A549 (cell line): ENCODE measurements at regions not wholly inside any gene's neighbourhood (a gene's known extent, or its start where the extent isn't known, plus 50 kb on each side); places are given as distances from the start of the nearest gene placed in this dataset.

Experiments
- ATAC-seq, 2 experiments: fragments of 200-7000 bp in 1 of 2; fragments of >200 bp in 1 of 2; cut with Nextera tagmentation in 1 of 2; cut with Tn5 transposase in 1 of 2; 3 replicates each; pipeline versions ENCODE4 v1.8.0 to v1.9.1; 2018 to 2020; ENCODE audit warnings: mild to moderate bottlenecking in 1 of 2, moderate library complexity in 1 of 2
- CTCF ChIA-PET: fragments of 300-600 bp; sonication (Branson Sonifier 250); formaldehyde crosslinking; extraction: SDS; loops from one replicate; lab custom pipeline; 2021; ENCODE audit warnings: antibody characterized with exemption, inconsistent platforms; lab: Yijun Ruan, JAX
- POLR2A ChIA-PET: fragments of 350-600 bp; formaldehyde crosslinking; extraction: SDS; loops from one replicate; lab custom pipeline; 2021; ENCODE audit warnings: antibody characterized with exemption, inconsistent platforms; lab: Yijun Ruan, JAX
- DNase-seq, 2 experiments: peaks; one replicate each; pipeline versions ENCODE4 v3.0.0 to v3.0.0-alpha.2; 2011 to 2016; ENCODE audit warnings: low read depth in 1 of 2, low spot score in 1 of 2
- FAIRE-seq: peaks from 2 replicates; lab custom pipeline; 2011; peaks lifted over from hg19 to GRCh38; lab: Jason Lieb, UNC
- H3K27ac ChIP-seq, 2 experiments: fragments of >200 bp; sonication (Bioruptor Twin); formaldehyde crosslinking; 3 replicates each; pipeline ENCODE4 v1.5.1; 2016 to 2017
- H3K4me1 ChIP-seq: fragments of >200 bp; sonication (Bioruptor Twin); formaldehyde crosslinking; 3 replicates; pipeline ENCODE4 v1.6.1; 2016
- H3K4me2 ChIP-seq: fragments of >200 bp; sonication (Bioruptor Twin); formaldehyde crosslinking; 3 replicates; pipeline ENCODE4 v1.6.1; 2016
- H3K4me3 ChIP-seq: fragments of >200 bp; sonication (Bioruptor Twin); formaldehyde crosslinking; 3 replicates; pipeline ENCODE4 v1.5.1; 2016
- H3K9me3 ChIP-seq: fragments of >200 bp; sonication (Bioruptor Twin); formaldehyde crosslinking; 3 replicates; pipeline ENCODE4 v1.6.1; 2016
- BCL3 ChIP-seq: fragments of >200 bp; sonication (Bioruptor Twin); formaldehyde crosslinking; IDR thresholded peaks from 3 replicates; pipeline ENCODE4 v1.6.1; 2016
- CHD4 ChIP-seq: fragments of 200-600 bp; sonication (generic); IDR thresholded peaks from 2 replicates; pipeline ENCODE4 v1.6.1; 2016; ENCODE audit warnings: antibody characterized with exemption, mild to moderate bottlenecking, borderline replicate concordance
- CTCF ChIP-seq: fragments of >200 bp; sonication (Bioruptor Twin); formaldehyde crosslinking; IDR thresholded peaks from 3 replicates; pipeline ENCODE4 v1.5.1; 2016
- ELK1 ChIP-seq: fragments of 150-350 bp; IDR thresholded peaks from 2 replicates; pipeline ENCODE4 v1.6.1; 2014; ENCODE audit warnings: low read depth, mild to moderate bottlenecking, low read length
- EP300 ChIP-seq, 2 experiments: fragments of >200 bp; sonication (Bioruptor Twin); formaldehyde crosslinking; IDR thresholded peaks; 2 replicates in 1 of 2; 3 replicates in 1 of 2; pipeline ENCODE4 v1.6.1; 2016 to 2017
- HES2 ChIP-seq: fragments of >200 bp; sonication (Bioruptor Twin); formaldehyde crosslinking; IDR thresholded peaks from 2 replicates; pipeline ENCODE4 v1.6.1; 2016
- HMGXB4 ChIP-seq: fragments of 250-450 bp; sonication (Bioruptor Pico); IDR thresholded peaks from 2 replicates; pipeline ENCODE4 v1.5.0; 2021; ENCODE audit warnings: mild to moderate bottlenecking, moderate library complexity, borderline replicate concordance
- HOXB13 ChIP-seq: fragments of 250-450 bp; sonication (Bioruptor Pico); IDR thresholded peaks from 2 replicates; pipeline ENCODE4 v1.5.0; 2020; ENCODE audit warnings: low read depth, mild to moderate bottlenecking, moderate library complexity
- HOXB5 ChIP-seq: fragments of 250-450 bp; sonication (Bioruptor Pico); IDR thresholded peaks from 2 replicates; pipeline ENCODE4 v1.5.0; 2020; ENCODE audit warnings: mild to moderate bottlenecking, moderate library complexity
- JUN ChIP-seq, 2 experiments: fragments of >200 bp; sonication (Bioruptor Twin); formaldehyde crosslinking; IDR thresholded peaks; 2 replicates in 1 of 2; 3 replicates in 1 of 2; pipeline ENCODE4 v1.6.1; 2016 to 2017
- JUNB ChIP-seq: fragments of >200 bp; sonication (Bioruptor Twin); formaldehyde crosslinking; IDR thresholded peaks from 2 replicates; pipeline ENCODE4 v1.6.1; 2016
- KDM1A ChIP-seq: fragments of 200-600 bp; sonication (generic); IDR thresholded peaks from 2 replicates; pipeline ENCODE4 v1.6.1; 2016; ENCODE audit warnings: low read depth, mild to moderate bottlenecking
- MAX ChIP-seq: IDR thresholded peaks from 2 replicates; pipeline ENCODE4 v1.6.1; 2012
- MYC ChIP-seq: IDR thresholded peaks from 2 replicates; pipeline ENCODE4 v1.6.1; 2012; ENCODE audit warnings: mild to moderate bottlenecking, inconsistent platforms, low read length, improper control_type of control experiment, borderline replicate concordance
- NPAS2 ChIP-seq: fragments of 250-450 bp; sonication (Bioruptor Pico); IDR thresholded peaks from 2 replicates; pipeline ENCODE4 v1.8.0; 2022; ENCODE audit warnings: mild to moderate bottlenecking, moderate library complexity, borderline replicate concordance
- NR3C1 ChIP-seq: fragments of >200 bp; sonication (Bioruptor Twin); formaldehyde crosslinking; IDR thresholded peaks from 3 replicates; pipeline ENCODE4 v1.6.1; 2017
- PBX3 ChIP-seq: IDR thresholded peaks from 2 replicates; pipeline ENCODE4 v1.6.1; 2012
- PHF8 ChIP-seq: fragments of 200-600 bp; sonication (generic); IDR thresholded peaks from 2 replicates; pipeline ENCODE4 v1.6.1; 2016; ENCODE audit warnings: low read depth, mild to moderate bottlenecking, antibody characterized with exemption, moderate library complexity, borderline replicate concordance
- POLR2A ChIP-seq: IDR thresholded peaks from 2 replicates; pipeline ENCODE4 v1.6.1; 2012; ENCODE audit warnings: mild to moderate bottlenecking, low read length
- RAD21 ChIP-seq, 2 experiments: fragments of >200 bp in 1 of 2; sonication (Bioruptor Twin) in 1 of 2; formaldehyde crosslinking in 1 of 2; IDR thresholded peaks in 1 of 2; conservative IDR thresholded peaks in 1 of 2; 2 replicates in 1 of 2; 3 replicates in 1 of 2; pipeline ENCODE4 v1.6.1; 2012 to 2018; ENCODE audit warnings: inconsistent platforms in 1 of 2
- RARB ChIP-seq: fragments of 250-450 bp; sonication (Bioruptor Pico); IDR thresholded peaks from 2 replicates; pipeline ENCODE4 v1.8.0; 2021; ENCODE audit warnings: mild to moderate bottlenecking, moderate library complexity
- RFX5 ChIP-seq: fragments of 450-650 bp; IDR thresholded peaks from 2 replicates; pipeline ENCODE4 v1.7.1; 2014; ENCODE audit warnings: antibody characterized with exemption, mild to moderate bottlenecking, moderate library complexity
- RNF2 ChIP-seq: fragments of 200-600 bp; sonication (generic); IDR thresholded peaks from 2 replicates; pipeline ENCODE4 v1.6.1; 2016; ENCODE audit warnings: low read depth, mild to moderate bottlenecking, antibody characterized with exemption, moderate library complexity, borderline replicate concordance
- SMC3 ChIP-seq: fragments of >200 bp; sonication (Bioruptor Twin); formaldehyde crosslinking; IDR thresholded peaks from 3 replicates; pipeline ENCODE4 v1.6.1; 2018; ENCODE audit warnings: inconsistent platforms
- TFCP2L1 ChIP-seq: fragments of 250-450 bp; sonication (Bioruptor Pico); IDR thresholded peaks from 2 replicates; pipeline ENCODE4 v1.5.0; 2021; ENCODE audit warnings: mild to moderate bottlenecking
- USF2 ChIP-seq: fragments of 450-650 bp; IDR thresholded peaks from 2 replicates; pipeline ENCODE4 v1.6.1; 2014; ENCODE audit warnings: antibody characterized with exemption
- ZSCAN20 ChIP-seq: fragments of 250-450 bp; sonication (Bioruptor Pico); IDR thresholded peaks from 2 replicates; pipeline ENCODE4 v1.8.0; 2022; ENCODE audit warnings: mild to moderate bottlenecking, moderate library complexity
- WGBS: methylation state at CpG from one replicate; pipeline ENCODE4 v1.1.6; 2017; ENCODE audit errors: missing lambda C conversion rate; 5-methylcytosine and 5-hydroxymethylcytosine counted together

GRCh38 chr15:97386940-97387339 is 573.6 kb upstream of the ARRDC4 start:
- no peak overlapping the region for H3K27ac ChIP-seq
- H3K9me3 ChIP-seq: no peaks in the 10 kb centered on the region
- DNase-seq: no peak
- FAIRE-seq: no peak
- H3K4me2 ChIP-seq: no peak overlapping the region
- ChIA-PET POLR2A (no interaction called here), CTCF (no interaction called here)
- under 1% methylated on average over 5 of the region's 5 CpGs for WGBS
- no peaks in the 10 kb centered on the region for H3K4me1 ChIP-seq
- TF ChIP-seq ZSCAN20 (CRISPR knock-in tag): no peak
- no peak for TF ChIP-seq KDM1A
- no peak for TF ChIP-seq BCL3
- no peak for TF ChIP-seq NR3C1
- TF ChIP-seq TFCP2L1 (CRISPR knock-in tag): no peak
- TF ChIP-seq RFX5: no peak
- no peak for TF ChIP-seq RAD21 (conservative IDR thresholded peaks at IDR 0.05 in 1 of 2, IDR thresholded peaks at IDR 0.05 in 1 of 2)
- no peak for TF ChIP-seq CTCF
- no peak for TF ChIP-seq CHD4
- TF ChIP-seq RNF2: no peak
- no peak for TF ChIP-seq JUN (IDR thresholded peaks at IDR 0.05)
- TF ChIP-seq HMGXB4: no peak
- TF ChIP-seq SMC3: no peak
- no peak for TF ChIP-seq NPAS2
- no peak for TF ChIP-seq HES2
- no peak for TF ChIP-seq MYC
- no peak overlapping the region for H3K4me3 ChIP-seq
- no peak for ATAC-seq

- ChIA-PET CTCF (no interaction called here), POLR2A (no interaction called here)
- Histone ChIP-seq H3K27ac (no peak overlapping the region), H3K9me3 (peaks cover 3% of the 10 kb centered on the region; the same call in 1 of the 3 replicates), H3K4me3 (no peak overlapping the region), H3K4me2 (no peak overlapping the region), H3K4me1 (no peaks in the 10 kb centered on the region)
- DNase-seq: no peak
- WGBS: under 1% methylated on average over 4 of the region's 4 CpGs
- ATAC-seq: no peak
- no peak for FAIRE-seq
- TF ChIP-seq PHF8: no peak
- TF ChIP-seq RARB (CRISPR knock-in tag): no peak
- no peak for TF ChIP-seq USF2
- TF ChIP-seq PBX3: no peak
- TF ChIP-seq ELK1: no peak
- TF ChIP-seq MAX: no peak
- no peak for TF ChIP-seq EP300 (IDR thresholded peaks at IDR 0.05)
- no peak for TF ChIP-seq HOXB13 (CRISPR knock-in tag)
- TF ChIP-seq JUNB: no peak
- no peak for TF ChIP-seq CTCF
- no peak for TF ChIP-seq POLR2A
- TF ChIP-seq RAD21 (conservative IDR thresholded peaks at IDR 0.05 in 1 of 2, IDR thresholded peaks at IDR 0.05 in 1 of 2): no peak
- TF ChIP-seq HOXB5: no peak
- TF ChIP-seq BCL3: no peak
Observed at GRCh38 chr15:97401195-97401594, 559.3 kb upstream of the ARRDC4 start.
